Esophagus squamous epithelium (tissue), 4 donors: ENCODE measurements at regions not wholly inside any gene's neighbourhood (a gene's known extent, or its start where the extent isn't known, plus 50 kb on each side); places are given as distances from the start of the nearest gene placed in this dataset.
"Not testable (repeated sequence)": the region's sequence is repeated elsewhere in the genome, so short reads cannot be mapped to it uniquely, and the experiment has no call there.

ENCODE experiments used
- CTCF ChIP-seq, 6 experiments: fragments of 450-650 bp in 4 of 6; fragments of 200-600 bp in 2 of 6; sonication (generic) in 2 of 6; IDR thresholded peaks; one replicate each; pipeline ENCODE4 v1.5.1; 2016 to 2019; ENCODE audit warnings: antibody characterized with exemption in 6 of 6, mild to moderate bottlenecking in 4 of 6, moderate library complexity in 4 of 6
- POLR2A ChIP-seq, 4 donors: fragments of 450-650 bp; IDR thresholded peaks; one replicate each; pipeline ENCODE4 v1.6.1; 2017; ENCODE audit warnings: antibody characterized with exemption in 4 of 4, mild to moderate bottlenecking in 4 of 4, moderate library complexity in 3 of 4

GRCh38 chr1:18579267-18579666 is 51.4 kb upstream of the PAX7 start:
- not testable (repeated sequence) for TF ChIP-seq CTCF, POLR2A (IDR thresholded peaks at IDR 0.05)
